Lung (tissue), 11 donors: ENCODE measurements at regions not wholly inside any gene's neighbourhood (a gene's known extent, or its start where the extent isn't known, plus 50 kb on each side); places are given as distances from the start of the nearest gene placed in this dataset.
"Not testable (repeated sequence)": the region's sequence is repeated elsewhere in the genome, so short reads cannot be mapped to it uniquely, and the experiment has no call there.

ENCODE experiments used
- ATAC-seq: fragments of 200-7000 bp; cut with Tn5 transposase; one replicate; pipeline ENCODE4 v1.9.1; 2020; ENCODE audit warnings: moderate number of reproducible peaks; ENCODE audit not compliant: insufficient read depth, low FRiP score
- DNase-seq, 3 donors: peaks; one replicate each; pipeline ENCODE4 v3.0.0-alpha.2; 2013 to 2017
- H3K27ac ChIP-seq, 2 donors: one replicate each; pipeline ENCODE4 v1.5.1; 2013; ENCODE audit warnings: mild to moderate bottlenecking in 2 of 2, moderate library complexity in 2 of 2, control low read depth in 1 of 2, inconsistent platforms in 1 of 2, low read depth in 1 of 2, low read length in 1 of 2
- H3K27me3 ChIP-seq, 3 donors: one replicate each; pipeline ENCODE4 v1.5.1; 2013; ENCODE audit warnings: low read length in 2 of 3; ENCODE audit not compliant: control insufficient read depth in 3 of 3, insufficient read depth in 3 of 3
- H3K36me3 ChIP-seq, 4 donors: one replicate each; pipeline ENCODE4 v1.5.1; 2013; ENCODE audit warnings: low read length in 4 of 4, mild to moderate bottlenecking in 1 of 4, moderate library complexity in 1 of 4; ENCODE audit not compliant: control insufficient read depth in 4 of 4, insufficient read depth in 4 of 4
- H3K4me1 ChIP-seq, 5 donors: one replicate each; pipeline ENCODE4 v1.5.1; 2013; ENCODE audit warnings: low read length in 5 of 5, mild to moderate bottlenecking in 2 of 5, moderate library complexity in 1 of 5; ENCODE audit not compliant: control insufficient read depth in 5 of 5, insufficient read depth in 5 of 5
- H3K4me3 ChIP-seq: one replicate; pipeline ENCODE4 v1.5.1; 2013; ENCODE audit warnings: mild to moderate bottlenecking, control low read depth, moderate library complexity
- H3K9ac ChIP-seq, 2 donors: one replicate each; pipeline ENCODE4 v1.5.1; 2013; ENCODE audit warnings: low read length in 2 of 2, control low read depth in 1 of 2; ENCODE audit not compliant: insufficient read depth in 1 of 2
- H3K9me3 ChIP-seq, 4 donors: one replicate each; pipeline ENCODE4 v1.5.1; 2013; ENCODE audit warnings: low read length in 3 of 4, mild to moderate bottlenecking in 1 of 4, moderate library complexity in 1 of 4; ENCODE audit not compliant: control insufficient read depth in 4 of 4, insufficient read depth in 3 of 4
- WGBS, 2 donors: extraction: QIAGEN DNeasy Blood & Tissue Kit; methylation state at CpG; one replicate each; pipeline ENCODE4 v1.1.7; 2013; 5-methylcytosine and 5-hydroxymethylcytosine counted together
- TF ChIP-seq, protein P1 (sequence below): IDR thresholded peaks from 2 replicates; pipeline ENCODE4 v1.5.1; 2012; ENCODE audit warnings: mild to moderate bottlenecking; ENCODE audit errors: control extremely low read depth, extremely low read depth
- donor health status: control.
- donor health status: control.
- donor health status: Bipolar disorder and iron deficiency.
- donor health status: healthy.
- donor health status: DM: yes; HTN: yes; CAD: no.

DNA sequence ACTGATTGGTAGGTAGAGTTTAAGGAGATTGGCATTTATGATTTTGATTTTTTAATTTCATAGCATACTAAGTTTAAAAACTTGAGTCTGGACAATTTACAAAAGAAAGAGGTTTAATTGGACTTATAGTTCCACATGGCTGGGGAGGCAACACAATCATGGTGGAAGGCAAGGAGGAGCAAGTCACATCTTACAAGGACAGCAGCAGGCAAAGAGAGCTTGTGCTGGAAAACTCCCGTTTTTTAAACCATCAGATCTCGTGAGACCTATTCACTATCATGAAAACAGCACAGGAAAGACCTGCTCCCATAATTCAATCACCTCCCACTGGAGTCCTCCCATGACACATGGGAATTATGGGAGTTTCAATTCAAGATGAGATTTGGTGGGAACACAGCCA is 630.9 kb upstream of the NR2F2 start:
- no peak overlapping the region for H3K4me3 ChIP-seq
- TF ChIP-seq, protein P1, sequence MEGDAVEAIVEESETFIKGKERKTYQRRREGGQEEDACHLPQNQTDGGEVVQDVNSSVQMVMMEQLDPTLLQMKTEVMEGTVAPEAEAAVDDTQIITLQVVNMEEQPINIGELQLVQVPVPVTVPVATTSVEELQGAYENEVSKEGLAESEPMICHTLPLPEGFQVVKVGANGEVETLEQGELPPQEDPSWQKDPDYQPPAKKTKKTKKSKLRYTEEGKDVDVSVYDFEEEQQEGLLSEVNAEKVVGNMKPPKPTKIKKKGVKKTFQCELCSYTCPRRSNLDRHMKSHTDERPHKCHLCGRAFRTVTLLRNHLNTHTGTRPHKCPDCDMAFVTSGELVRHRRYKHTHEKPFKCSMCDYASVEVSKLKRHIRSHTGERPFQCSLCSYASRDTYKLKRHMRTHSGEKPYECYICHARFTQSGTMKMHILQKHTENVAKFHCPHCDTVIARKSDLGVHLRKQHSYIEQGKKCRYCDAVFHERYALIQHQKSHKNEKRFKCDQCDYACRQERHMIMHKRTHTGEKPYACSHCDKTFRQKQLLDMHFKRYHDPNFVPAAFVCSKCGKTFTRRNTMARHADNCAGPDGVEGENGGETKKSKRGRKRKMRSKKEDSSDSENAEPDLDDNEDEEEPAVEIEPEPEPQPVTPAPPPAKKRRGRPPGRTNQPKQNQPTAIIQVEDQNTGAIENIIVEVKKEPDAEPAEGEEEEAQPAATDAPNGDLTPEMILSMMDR = no peak
- no peaks in the 10 kb centered on the region for H3K36me3 ChIP-seq
- 80 to 89% methylated on average over 2 of the region's 2 CpGs for WGBS, 2 donors
- no peak overlapping the region for H3K9ac ChIP-seq
- H3K4me1 ChIP-seq = peaks cover 0 to 5% (median 0%) of the 10 kb centered on the region in 5 donors
- no peak for ATAC-seq
- peaks cover 0 to 13% (median 12%) of the 10 kb centered on the region in 4 donors for H3K9me3 ChIP-seq
- H3K27me3 ChIP-seq = no peaks in the 10 kb centered on the region
- no peak for DNase-seq
- no peak overlapping the region for H3K27ac ChIP-seq

GRCh38 chr15:95700692-95701091 is 629.8 kb upstream of the NR2F2 start:
- WGBS, 2 donors = 57 to 61% methylated on average over 1 of the region's 1 CpG
- not testable (repeated sequence) for H3K4me3 ChIP-seq, H3K4me1 ChIP-seq, H3K27me3 ChIP-seq, DNase-seq, H3K36me3 ChIP-seq, H3K27ac ChIP-seq, ATAC-seq, H3K9ac ChIP-seq
- peaks cover 0 to 12% (median 8%) of the 10 kb centered on the region in 4 donors for H3K9me3 ChIP-seq

GRCh38 chr15:95701410-95701809 is 629.1 kb upstream of the NR2F2 start:
- H3K4me3 ChIP-seq = no peak overlapping the region

DNA sequence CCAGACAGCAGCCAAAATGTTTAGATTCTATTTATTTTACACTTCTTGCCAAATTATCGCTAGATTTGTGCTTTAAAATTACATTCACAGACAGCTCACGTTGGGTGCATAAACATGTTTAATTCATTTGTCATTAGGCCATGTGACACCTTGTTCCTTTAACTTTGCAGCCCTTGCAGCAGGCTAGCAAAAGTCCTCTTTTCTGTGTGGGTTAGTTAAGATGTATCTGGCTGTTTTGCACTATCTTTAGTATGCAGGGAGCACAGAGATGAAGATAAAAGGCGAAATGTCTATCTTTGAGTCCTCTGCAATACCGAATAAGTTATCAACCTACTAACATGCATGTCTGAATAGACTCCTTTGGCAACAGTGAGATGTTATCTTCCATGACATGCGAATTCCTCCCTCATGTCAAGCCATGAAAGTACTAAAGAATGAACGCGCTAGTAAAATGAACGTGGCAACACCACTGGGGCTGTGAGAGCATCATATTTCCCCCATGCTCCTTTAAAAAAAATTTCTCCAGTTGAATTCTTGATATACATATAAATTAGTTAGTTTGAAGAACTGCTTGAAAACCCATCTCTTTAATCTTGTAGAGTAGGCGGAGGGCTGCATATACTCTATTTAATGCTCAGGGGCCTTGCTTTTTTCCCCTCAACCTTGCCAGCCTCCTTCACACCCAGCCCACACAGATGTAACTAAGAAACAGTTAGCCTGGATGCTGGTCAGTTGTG is 620.4 kb upstream of the NR2F2 start:
- Histone ChIP-seq H3K36me3 (no peaks in the 10 kb centered on the region), H3K27me3 (no peaks in the 10 kb centered on the region), H3K4me3 (no peak overlapping the region), H3K9ac (no peak overlapping the region), H3K9me3 (no peaks in the 10 kb centered on the region), H3K27ac (no peak overlapping the region), H3K4me1 (peaks cover 0 to 38% (median 0%) of the 10 kb centered on the region in 5 donors)
- ATAC-seq (no peak), DNase-seq (peak in 1 of 3 donors; percentile 29)
- WGBS, 2 donors = 86 to 89% methylated on average over 9 of the region's 9 CpGs
- TF ChIP-seq, protein P1 = no peak

More at GRCh38 chr15:95701410-95701809, 629.1 kb upstream of the NR2F2 start:
- ATAC-seq (no peak), DNase-seq (no peak)
- no peak overlapping the region for H3K27ac ChIP-seq
- peaks cover 0 to 12% (median 8%) of the 10 kb centered on the region in 4 donors for H3K9me3 ChIP-seq
- peaks cover 0 to 5% (median 0%) of the 10 kb centered on the region in 5 donors for H3K4me1 ChIP-seq
- TF ChIP-seq, protein P1 = no peak
- H3K36me3 ChIP-seq = no peaks in the 10 kb centered on the region
- WGBS, 2 donors = 74 to 92% methylated on average over 1 of the region's 1 CpG
- no peaks in the 10 kb centered on the region for H3K27me3 ChIP-seq
- no peak overlapping the region for H3K9ac ChIP-seq
